ENCODE measurements at regions not wholly inside any gene's neighbourhood (a gene's known extent, or its start where the extent isn't known, plus 50 kb on each side); places are given as distances from the start of the nearest gene placed in this dataset.

DNA sequence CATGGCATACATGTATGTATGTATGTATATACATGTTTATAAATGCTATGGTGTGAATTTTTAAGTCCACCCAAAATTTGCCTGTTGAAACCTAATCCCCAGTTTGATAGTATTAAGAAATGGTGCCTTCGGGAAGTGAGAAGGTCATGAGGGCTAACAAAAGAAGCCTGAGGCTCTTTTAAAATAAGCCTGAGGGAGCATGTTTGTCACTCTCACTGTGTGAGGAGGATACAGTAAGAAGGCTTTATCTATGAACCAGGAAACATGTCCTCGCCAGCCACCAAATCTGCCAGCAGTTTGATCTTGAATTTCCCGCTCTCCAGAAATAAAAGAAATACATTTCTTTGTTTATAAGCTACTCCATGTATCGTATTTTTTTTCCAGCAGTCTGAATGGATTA, 163.0 kb upstream of the LINC00305 start:
- no peak overlapping the region for H3K27ac ChIP-seq (replicated peaks)
- TF ChIP-seq, protein P1, sequence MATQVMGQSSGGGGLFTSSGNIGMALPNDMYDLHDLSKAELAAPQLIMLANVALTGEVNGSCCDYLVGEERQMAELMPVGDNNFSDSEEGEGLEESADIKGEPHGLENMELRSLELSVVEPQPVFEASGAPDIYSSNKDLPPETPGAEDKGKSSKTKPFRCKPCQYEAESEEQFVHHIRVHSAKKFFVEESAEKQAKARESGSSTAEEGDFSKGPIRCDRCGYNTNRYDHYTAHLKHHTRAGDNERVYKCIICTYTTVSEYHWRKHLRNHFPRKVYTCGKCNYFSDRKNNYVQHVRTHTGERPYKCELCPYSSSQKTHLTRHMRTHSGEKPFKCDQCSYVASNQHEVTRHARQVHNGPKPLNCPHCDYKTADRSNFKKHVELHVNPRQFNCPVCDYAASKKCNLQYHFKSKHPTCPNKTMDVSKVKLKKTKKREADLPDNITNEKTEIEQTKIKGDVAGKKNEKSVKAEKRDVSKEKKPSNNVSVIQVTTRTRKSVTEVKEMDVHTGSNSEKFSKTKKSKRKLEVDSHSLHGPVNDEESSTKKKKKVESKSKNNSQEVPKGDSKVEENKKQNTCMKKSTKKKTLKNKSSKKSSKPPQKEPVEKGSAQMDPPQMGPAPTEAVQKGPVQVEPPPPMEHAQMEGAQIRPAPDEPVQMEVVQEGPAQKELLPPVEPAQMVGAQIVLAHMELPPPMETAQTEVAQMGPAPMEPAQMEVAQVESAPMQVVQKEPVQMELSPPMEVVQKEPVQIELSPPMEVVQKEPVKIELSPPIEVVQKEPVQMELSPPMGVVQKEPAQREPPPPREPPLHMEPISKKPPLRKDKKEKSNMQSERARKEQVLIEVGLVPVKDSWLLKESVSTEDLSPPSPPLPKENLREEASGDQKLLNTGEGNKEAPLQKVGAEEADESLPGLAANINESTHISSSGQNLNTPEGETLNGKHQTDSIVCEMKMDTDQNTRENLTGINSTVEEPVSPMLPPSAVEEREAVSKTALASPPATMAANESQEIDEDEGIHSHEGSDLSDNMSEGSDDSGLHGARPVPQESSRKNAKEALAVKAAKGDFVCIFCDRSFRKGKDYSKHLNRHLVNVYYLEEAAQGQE (IDR thresholded peaks at IDR 0.05; ENCODE audit: insufficient replicate concordance, low read depth): no peak
- TF ChIP-seq, protein P2, sequence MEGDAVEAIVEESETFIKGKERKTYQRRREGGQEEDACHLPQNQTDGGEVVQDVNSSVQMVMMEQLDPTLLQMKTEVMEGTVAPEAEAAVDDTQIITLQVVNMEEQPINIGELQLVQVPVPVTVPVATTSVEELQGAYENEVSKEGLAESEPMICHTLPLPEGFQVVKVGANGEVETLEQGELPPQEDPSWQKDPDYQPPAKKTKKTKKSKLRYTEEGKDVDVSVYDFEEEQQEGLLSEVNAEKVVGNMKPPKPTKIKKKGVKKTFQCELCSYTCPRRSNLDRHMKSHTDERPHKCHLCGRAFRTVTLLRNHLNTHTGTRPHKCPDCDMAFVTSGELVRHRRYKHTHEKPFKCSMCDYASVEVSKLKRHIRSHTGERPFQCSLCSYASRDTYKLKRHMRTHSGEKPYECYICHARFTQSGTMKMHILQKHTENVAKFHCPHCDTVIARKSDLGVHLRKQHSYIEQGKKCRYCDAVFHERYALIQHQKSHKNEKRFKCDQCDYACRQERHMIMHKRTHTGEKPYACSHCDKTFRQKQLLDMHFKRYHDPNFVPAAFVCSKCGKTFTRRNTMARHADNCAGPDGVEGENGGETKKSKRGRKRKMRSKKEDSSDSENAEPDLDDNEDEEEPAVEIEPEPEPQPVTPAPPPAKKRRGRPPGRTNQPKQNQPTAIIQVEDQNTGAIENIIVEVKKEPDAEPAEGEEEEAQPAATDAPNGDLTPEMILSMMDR (IDR thresholded peaks at IDR 0.05; ENCODE audit: insufficient read depth, low read length): no peak
- TF ChIP-seq SPI1 (IDR thresholded peaks at IDR 0.05; ENCODE audit: borderline replicate concordance, low read depth) (no peak), POLR2AphosphoS5 (IDR thresholded peaks at IDR 0.05; ENCODE audit: low read depth) (no peak)
- no peak for DNase-seq (ENCODE audit: low read depth in 1 of 2, low spot score in 1 of 2)
- no peak overlapping the region for H3K4me3 ChIP-seq (replicated peaks; ENCODE audit: insufficient read depth, low read length)
- no peaks in the 10 kb centered on the region for H3K27me3 ChIP-seq (ENCODE audit: insufficient read depth, poor library complexity, severe bottlenecking)

DNA sequence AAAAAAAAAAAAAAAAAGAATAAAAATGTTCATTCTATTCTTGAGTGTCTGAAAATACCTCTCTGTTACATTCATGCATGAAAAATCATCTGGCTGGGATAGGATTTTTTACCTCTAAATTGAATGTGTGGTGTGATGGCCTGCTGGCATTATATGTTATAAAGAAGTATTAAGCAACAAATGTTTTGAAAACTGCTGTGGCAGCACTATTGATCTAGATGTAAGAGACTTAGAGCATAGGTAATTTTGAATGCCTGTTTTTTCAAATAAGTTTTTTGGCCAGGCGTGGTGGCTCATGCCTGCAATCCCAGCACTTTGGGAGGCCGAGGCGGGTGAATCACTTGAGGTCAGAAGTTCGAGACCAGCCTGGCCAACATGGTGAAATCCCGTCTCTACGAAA, 147.0 kb upstream of the LINC00305 start:
- H3K27ac ChIP-seq (replicated peaks): no peak overlapping the region
- no peak for DNase-seq (ENCODE audit: low read depth in 1 of 2, low spot score in 1 of 2)
- TF ChIP-seq POLR2AphosphoS5 (IDR thresholded peaks at IDR 0.05; ENCODE audit: low read depth) (no peak), SPI1 (IDR thresholded peaks at IDR 0.05; ENCODE audit: borderline replicate concordance, low read depth) (no peak), GABPA (IDR thresholded peaks at IDR 0.05; ENCODE audit: low read depth) (no peak)
- TF ChIP-seq, protein P2 (IDR thresholded peaks at IDR 0.05; ENCODE audit: insufficient read depth, low read length): no peak
- TF ChIP-seq, protein P1 (IDR thresholded peaks at IDR 0.05; ENCODE audit: insufficient replicate concordance, low read depth): no peak
- H3K4me3 ChIP-seq (replicated peaks; ENCODE audit: insufficient read depth, low read length): no peak overlapping the region
- H3K27me3 ChIP-seq (ENCODE audit: insufficient read depth, poor library complexity, severe bottlenecking): no peaks in the 10 kb centered on the region

- no peak for TF ChIP-seq POLR2AphosphoS5 (IDR thresholded peaks at IDR 0.05; ENCODE audit: low read depth)
- no peak for TF ChIP-seq GABPA (IDR thresholded peaks at IDR 0.05; ENCODE audit: low read depth)
- no peak for TF ChIP-seq SPI1 (IDR thresholded peaks at IDR 0.05; ENCODE audit: borderline replicate concordance, low read depth)
- TF ChIP-seq, protein P1 (IDR thresholded peaks at IDR 0.05; ENCODE audit: insufficient replicate concordance, low read depth): no peak
- TF ChIP-seq, protein P2 (IDR thresholded peaks at IDR 0.05; ENCODE audit: insufficient read depth, low read length): no peak
- Histone ChIP-seq H3K4me3 (replicated peaks; ENCODE audit: insufficient read depth, low read length) (no peak overlapping the region), H3K27ac (replicated peaks) (no peak overlapping the region), H3K27me3 (ENCODE audit: insufficient read depth, poor library complexity, severe bottlenecking) (no peaks in the 10 kb centered on the region)
- no peak for DNase-seq (ENCODE audit: low read depth in 1 of 2, low spot score in 1 of 2)
Observed at GRCh38 chr18:64294967-64295366, 146.1 kb upstream of the LINC00305 start.
